ENCODE measurements at regions not wholly inside any gene's neighbourhood (a gene's known extent, or its start where the extent isn't known, plus 50 kb on each side); places are given as distances from the start of the nearest gene placed in this dataset.
A peak's percentile ranks its signal among the peaks of the same experiment; 100 is the strongest.

GRCh38 chr4:29262986-29263385 lies 1457.2 kb upstream of the PCDH7 start:
- no peak for DNase-seq
- Histone ChIP-seq H3K4me1 (no peaks in the 10 kb centered on the region), H3K36me3 (replicated peaks in 1 of 2; ENCODE audit: insufficient read depth in 1 of 2, low read depth in 2 of 2) (no peaks in the 10 kb centered on the region), H3K27ac (no peak overlapping the region), H3K4me3 (no peak overlapping the region), H3K27me3 (no peaks in the 10 kb centered on the region), H3K9me3 (no peaks in the 10 kb centered on the region)
- TF ChIP-seq CTCF (IDR thresholded peaks at IDR 0.05) (no peak), POLR2A (IDR thresholded peaks at IDR 0.05) (no peak)
- intact Hi-C loops (cut with DNase I) = no loop called here
- no peak for ATAC-seq
- WGBS, 2 donors = 87 to 95% methylated on average over 2 of the region's 2 CpGs

DNA sequence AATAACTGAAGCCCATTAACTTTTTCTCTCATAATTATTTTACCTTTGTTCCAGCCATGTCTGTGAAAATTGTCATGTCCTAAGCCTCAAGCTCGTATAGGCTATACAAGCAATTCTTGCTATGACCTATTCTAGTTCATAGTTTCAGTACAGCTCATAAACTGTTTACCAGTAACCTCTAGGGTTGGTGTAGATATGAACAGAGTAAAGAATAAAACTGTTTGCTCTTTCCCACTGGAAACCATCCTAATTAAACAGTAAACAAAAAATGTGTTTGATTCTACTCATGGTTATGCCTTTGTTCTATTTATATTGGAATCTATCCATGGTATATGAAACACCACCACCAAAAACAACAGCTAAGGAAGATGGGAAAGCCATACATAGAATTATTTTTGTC lies 1444.0 kb upstream of the PCDH7 start:
- Histone ChIP-seq H3K9me3 (no peaks in the 10 kb centered on the region), H3K36me3 (replicated peaks in 1 of 2; ENCODE audit: insufficient read depth in 1 of 2, low read depth in 2 of 2) (no peaks in the 10 kb centered on the region), H3K27me3 (no peaks in the 10 kb centered on the region), H3K27ac (no peak overlapping the region), H3K4me1 (no peaks in the 10 kb centered on the region), H3K4me3 (no peak overlapping the region)
- intact Hi-C loops (cut with DNase I) = no loop called here
- ATAC-seq = peak; percentile 72
- no peak for DNase-seq
- 31 to 33% methylated on average over 1 of the region's 1 CpG for WGBS, 2 donors
- TF ChIP-seq CTCF (IDR thresholded peaks at IDR 0.05) (no peak), POLR2A (IDR thresholded peaks at IDR 0.05) (no peak)

DNA sequence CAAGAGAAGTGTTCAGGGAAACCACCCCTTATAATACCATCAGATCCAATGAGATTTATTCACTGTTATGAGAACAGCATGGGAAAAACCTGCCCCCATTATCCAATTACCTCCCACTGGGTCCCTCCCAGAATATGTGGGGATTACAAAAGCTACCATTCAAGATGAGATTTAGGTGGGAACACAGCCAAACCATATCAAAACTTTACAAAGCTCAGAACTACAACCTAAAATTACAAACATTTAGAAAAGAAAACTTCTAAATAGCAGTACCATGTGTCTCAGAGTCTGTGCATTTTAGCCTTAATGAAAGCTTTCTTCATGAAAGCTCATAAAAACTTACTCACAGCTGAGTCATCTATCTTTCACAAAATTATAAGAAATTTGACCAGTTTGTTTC lies 1442.8 kb upstream of the PCDH7 start:
- ATAC-seq = no peak
- H3K27ac ChIP-seq = no peak overlapping the region
- H3K36me3 ChIP-seq (replicated peaks in 1 of 2; ENCODE audit: insufficient read depth in 1 of 2, low read depth in 2 of 2) = no peaks in the 10 kb centered on the region
- TF ChIP-seq CTCF (IDR thresholded peaks at IDR 0.05) (no peak), POLR2A (IDR thresholded peaks at IDR 0.05) (no peak)
- intact Hi-C loops (cut with DNase I) = no loop called here
- no peaks in the 10 kb centered on the region for H3K9me3 ChIP-seq
- H3K27me3 ChIP-seq = no peaks in the 10 kb centered on the region
- H3K4me3 ChIP-seq = no peak overlapping the region
- no peak for DNase-seq
- no peaks in the 10 kb centered on the region for H3K4me1 ChIP-seq

- WGBS, 2 donors = 45 to 71% methylated on average over 2 of the region's 2 CpGs
- no peaks in the 10 kb centered on the region for H3K36me3 ChIP-seq (replicated peaks in 1 of 2; ENCODE audit: insufficient read depth in 1 of 2, low read depth in 2 of 2)
- H3K9me3 ChIP-seq = no peaks in the 10 kb centered on the region
- no peaks in the 10 kb centered on the region for H3K27me3 ChIP-seq
- H3K4me3 ChIP-seq = no peak overlapping the region
- no peaks in the 10 kb centered on the region for H3K4me1 ChIP-seq
- intact Hi-C loops (cut with DNase I) = no loop called here
- DNase-seq (no peak), ATAC-seq (no peak)
- TF ChIP-seq POLR2A (IDR thresholded peaks at IDR 0.05) (no peak), CTCF (IDR thresholded peaks at IDR 0.05) (no peak)
- H3K27ac ChIP-seq = no peak overlapping the region
These were observed 1441.6 kb upstream of the PCDH7 start for GRCh38 chr4:29278585-29278984.

DNA sequence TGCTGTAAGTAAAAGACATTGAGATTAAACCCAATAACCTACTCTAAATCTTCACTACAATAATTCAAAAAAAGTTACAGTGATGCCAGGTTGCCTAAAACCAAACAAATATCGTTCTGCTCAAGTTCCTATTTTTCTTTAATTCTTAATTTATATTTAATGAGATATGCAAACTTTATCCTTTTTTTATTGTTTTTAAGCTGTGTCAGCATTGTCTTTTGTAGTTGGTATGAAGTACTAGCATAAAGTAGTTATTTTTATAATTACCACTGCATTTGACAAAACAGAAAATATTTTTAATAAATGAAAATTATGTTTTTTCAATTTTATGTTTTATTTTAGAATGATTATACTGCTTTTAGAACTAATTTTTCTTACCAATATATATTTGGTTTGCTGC lies 1431.1 kb upstream of the PCDH7 start:
- H3K4me1 ChIP-seq = no peaks in the 10 kb centered on the region
- H3K9me3 ChIP-seq = no peaks in the 10 kb centered on the region
- no peaks in the 10 kb centered on the region for H3K36me3 ChIP-seq (replicated peaks in 1 of 2; ENCODE audit: insufficient read depth in 1 of 2, low read depth in 2 of 2)
- H3K4me3 ChIP-seq = no peak overlapping the region
- H3K27ac ChIP-seq = no peak overlapping the region
- TF ChIP-seq CTCF (IDR thresholded peaks at IDR 0.05) = no peak
- TF ChIP-seq POLR2A (IDR thresholded peaks at IDR 0.05) = no peak
- WGBS, 2 donors = 53 to 58% methylated on average over 1 of the region's 1 CpG
- ATAC-seq (no peak), DNase-seq (no peak)
- intact Hi-C loops (cut with DNase I) = no loop called here
- no peaks in the 10 kb centered on the region for H3K27me3 ChIP-seq

Measured in body of pancreas (tissue), 4 donors.